Upper lobe of left lung (tissue), 4 donors: ENCODE measurements at regions not wholly inside any gene's neighbourhood (a gene's known extent, or its start where the extent isn't known, plus 50 kb on each side); places are given as distances from the start of the nearest gene placed in this dataset.

Experiments used
- CTCF ChIP-seq, 6 experiments: fragments of 450-650 bp in 4 of 6; fragments of 200-600 bp in 2 of 6; sonication (generic) in 2 of 6; IDR thresholded peaks; one replicate each; pipeline ENCODE4 v1.5.1; 2016 to 2019; ENCODE audit warnings: antibody characterized with exemption in 6 of 6
- EP300 ChIP-seq, 4 donors: sonication (generic); formaldehyde crosslinking; IDR thresholded peaks; one replicate each; pipeline ENCODE4 v1.5.1; 2017; ENCODE audit warnings: antibody characterized with exemption in 4 of 4, control low read depth in 2 of 4

GRCh38 chr12:30012816-30013450 is 229.2 kb upstream of the TMTC1 start:
- no peak for TF ChIP-seq CTCF (IDR thresholded peaks at IDR 0.05)
- TF ChIP-seq EP300 (IDR thresholded peaks at IDR 0.05), result no peak
